HG03460 (cell line): ENCODE measurements at regions not wholly inside any gene's neighbourhood (a gene's known extent, or its start where the extent isn't known, plus 50 kb on each side); places are given as distances from the start of the nearest gene placed in this dataset.
"Not testable (repeated sequence)": the region's sequence is repeated elsewhere in the genome, so short reads cannot be mapped to it uniquely, and the experiment has no call there.

Experiments used
- ATAC-seq: cut with Tn5 transposase; IDR thresholded peaks from one replicate; pipeline ENCODE4 v1.9.1; 2021; ENCODE audit not compliant: unreplicated experiment

DNA sequence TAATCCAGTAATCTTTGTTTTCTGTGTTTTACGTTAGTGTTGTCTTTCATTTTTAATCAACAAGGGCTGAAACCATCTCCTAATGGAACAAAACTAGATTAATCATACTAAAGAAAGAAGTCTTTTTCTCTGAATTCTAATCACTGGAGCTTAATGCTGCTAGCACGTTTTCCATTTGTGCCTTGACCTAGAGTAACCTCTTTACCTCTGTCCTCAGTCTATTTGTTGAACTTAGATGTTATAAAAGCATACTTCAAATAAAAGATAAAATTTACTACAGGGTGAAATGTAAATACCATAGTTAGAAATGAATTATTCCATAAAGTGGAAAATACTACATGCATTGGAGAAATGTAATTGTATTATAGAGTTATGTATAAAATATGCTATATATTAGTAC, 207.1 kb downstream of the NKX6-1 start:
- no peak for ATAC-seq

DNA sequence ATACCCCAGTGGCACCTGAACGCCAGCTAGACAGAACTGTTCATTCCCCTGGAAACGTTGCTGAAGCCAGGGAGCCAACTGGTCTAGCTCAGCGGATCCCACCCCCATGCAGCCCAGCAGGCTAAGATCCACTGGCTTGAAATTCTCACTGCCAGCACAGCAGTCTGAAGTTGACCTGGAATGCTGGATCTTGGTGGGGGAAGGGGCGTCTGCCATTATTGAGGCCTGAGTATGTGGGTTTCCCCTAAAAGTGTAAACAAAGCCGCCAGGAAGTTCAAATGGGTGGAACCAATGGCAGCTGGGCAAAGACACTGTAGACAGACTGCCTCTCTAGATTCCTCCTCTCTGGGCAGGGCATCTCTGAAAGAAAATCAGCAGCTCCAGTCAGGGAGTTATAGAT, 213.0 kb downstream of the NKX6-1 start:
- no peak for ATAC-seq

DNA sequence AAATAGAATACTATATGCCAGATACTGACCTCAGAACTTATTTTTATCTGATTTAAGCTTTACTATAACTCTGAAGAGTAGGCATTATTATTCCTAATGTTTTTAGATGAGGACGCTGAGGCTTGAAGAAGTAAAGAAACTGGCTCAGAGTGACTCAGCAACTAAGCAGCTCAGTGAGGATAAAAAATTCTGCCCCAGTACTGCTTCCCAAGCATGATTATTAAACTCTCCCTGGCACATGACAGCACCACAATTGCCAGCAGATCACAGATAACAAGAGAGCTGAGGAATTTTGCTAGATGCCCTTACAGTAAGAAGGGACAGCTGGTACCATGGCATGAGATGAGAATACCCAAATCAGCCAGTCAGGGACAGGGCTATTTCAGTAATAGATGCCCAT, 219.4 kb downstream of the NKX6-1 start:
- no peak for ATAC-seq

DNA sequence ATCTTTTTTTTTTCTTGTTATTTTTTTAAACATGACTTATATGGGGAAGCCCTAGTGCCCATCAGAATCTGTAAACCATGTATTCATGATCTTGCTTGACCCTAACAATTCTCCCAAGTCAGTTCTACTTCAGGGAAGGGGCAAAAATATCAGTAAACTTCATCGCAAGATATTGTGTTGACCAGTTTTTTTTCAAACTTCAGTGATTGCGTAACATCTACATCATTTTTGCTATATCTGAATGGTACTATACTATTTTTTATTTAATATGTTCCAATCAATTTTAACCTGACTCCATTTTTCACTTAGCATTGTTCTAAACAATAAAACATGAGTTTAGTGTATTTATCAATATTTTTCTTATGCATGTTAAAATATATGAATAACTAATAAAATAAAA, 221.2 kb downstream of the NKX6-1 start:
- ATAC-seq, result no peak

DNA sequence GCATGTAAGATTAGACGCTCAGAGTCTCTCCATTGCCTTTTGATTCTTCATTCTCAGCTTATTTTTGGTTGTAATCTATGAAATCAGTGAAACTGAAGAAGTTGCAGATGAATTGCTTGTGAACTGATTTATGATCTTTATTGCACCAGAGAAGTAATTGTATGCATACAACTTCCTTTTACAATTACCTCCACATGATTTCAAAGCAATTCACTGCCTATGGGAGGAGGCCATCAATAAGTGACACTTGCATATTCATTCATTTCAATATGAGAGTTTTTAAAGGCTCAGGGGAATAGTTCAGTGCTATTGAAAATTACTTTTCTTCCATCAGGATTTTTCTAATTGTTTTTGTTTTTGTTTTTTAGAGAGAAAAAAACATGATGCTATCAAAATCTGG, 222.3 kb downstream of the NKX6-1 start:
- no peak for ATAC-seq

DNA sequence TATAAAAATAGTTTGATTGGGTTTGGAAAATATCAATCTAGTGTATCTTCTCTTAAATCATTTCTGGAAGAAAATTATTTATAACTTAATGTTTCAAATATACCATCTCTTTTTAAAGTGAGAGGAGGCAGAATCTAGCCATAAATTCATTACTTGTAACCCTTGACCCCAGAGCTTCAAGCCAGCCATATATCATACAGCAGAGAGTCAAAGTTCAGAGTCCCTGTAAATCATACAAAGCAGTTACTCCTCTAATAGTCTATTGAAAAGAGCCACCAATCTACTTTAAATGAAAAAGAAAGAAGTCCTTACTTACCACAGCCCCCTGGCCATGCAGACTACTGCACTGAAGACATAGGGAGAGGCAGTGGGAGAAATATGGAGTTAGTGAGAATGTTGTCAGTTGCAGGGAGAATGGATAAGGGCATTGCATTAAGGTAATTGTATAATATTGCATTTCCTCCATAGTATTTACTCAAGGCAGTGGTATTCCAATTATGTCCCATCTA, 229.5 kb downstream of the NKX6-1 start:
- no peak for ATAC-seq

DNA sequence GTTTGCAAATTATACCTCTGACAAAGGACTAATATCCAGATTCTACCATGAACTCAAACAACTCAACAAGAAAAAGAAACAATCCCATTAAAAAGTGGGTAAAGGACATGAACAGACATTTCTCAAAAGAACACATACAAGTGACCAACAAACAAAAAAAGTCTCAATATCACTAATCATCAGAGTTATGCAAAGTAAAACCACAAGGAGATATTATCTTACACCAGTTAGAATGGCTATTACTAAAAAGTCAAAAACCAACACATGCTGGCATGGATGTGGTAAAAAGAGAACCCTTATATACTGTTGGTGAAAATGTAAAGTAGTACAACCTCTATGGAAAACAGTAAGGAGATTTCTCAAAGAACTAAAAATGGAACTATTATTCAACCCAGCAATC, 234.4 kb downstream of the NKX6-1 start:
- no peak for ATAC-seq

DNA sequence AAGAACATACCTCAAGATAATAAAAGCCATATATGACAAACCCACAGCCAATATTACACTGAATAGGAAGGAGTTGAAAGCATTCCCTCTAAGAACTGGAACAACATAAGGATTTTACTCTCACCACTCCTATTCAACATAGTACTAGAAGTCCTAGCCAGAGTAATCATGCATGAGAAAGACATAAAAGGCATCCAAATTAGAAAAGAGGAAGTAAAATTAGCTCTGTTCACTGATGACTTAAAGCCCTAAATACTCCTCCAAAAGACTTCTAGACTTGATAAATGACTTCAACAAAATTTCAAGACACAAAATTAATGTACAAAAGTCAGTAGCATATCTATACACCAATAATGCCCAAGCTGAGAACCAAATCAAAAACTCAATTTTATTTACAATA, 235.7 kb downstream of the NKX6-1 start:
- ATAC-seq, result no peak

DNA sequence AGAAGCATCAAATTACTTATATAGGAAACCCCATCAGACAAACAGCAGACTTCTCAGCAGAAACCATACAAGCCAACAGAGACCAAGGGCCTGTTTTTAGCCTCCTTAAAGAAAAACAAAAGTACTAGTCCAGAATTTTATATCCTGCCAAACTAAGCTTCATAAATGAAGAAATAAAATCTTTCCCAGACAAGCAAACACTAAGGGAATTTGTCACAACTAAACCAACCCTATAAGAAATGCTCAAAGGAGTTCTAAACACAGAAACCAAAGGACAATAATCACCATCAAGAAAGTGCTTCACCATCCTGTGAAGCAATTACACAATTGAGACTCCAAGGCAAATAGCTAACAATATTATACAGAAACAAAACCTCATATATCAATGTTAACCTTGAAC, 238.6 kb downstream of the NKX6-1 start:
- no peak for ATAC-seq

DNA sequence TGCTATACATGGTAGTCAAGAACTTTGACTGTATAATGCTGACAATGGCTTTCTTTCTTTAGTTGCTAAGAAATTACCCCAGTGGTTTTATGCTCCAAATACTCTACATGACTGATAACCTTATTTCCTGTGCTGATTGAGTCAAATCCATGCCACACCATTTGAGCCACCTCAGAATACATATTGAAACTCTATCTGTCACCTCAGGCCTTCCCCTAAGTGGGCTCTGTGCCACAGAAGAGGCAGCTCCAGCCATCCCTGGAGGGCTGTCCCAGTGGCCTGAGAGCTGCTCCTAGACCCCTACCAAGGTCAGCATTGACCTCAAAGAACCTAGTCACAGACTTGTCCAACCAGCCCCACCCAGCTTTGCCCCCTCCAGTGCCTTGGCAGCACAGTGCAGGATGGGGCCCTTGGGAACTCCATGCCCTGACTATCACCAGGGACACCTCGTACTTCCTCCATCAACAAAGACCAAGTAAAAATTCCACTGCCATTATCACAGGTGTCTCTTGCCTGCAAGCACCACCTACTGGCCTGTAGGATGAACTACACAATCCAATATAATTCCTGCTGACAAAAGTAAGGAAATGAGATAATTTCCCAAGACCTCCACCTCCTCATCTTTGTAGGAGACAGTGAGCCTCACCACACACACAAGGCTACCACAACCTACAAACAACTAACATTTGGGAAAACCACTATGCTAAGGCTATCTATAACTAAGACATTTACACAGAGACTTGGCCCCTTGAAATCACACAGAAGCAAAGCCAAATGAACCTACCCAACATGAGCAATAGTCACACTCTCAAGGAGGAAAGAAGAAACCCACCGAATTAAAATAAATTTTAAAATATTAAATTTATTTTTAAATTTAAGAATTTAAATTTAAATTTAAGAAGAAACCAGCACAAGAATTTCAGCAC, 239.9 kb downstream of the NKX6-1 start:
- peak; percentile 93 for ATAC-seq

DNA sequence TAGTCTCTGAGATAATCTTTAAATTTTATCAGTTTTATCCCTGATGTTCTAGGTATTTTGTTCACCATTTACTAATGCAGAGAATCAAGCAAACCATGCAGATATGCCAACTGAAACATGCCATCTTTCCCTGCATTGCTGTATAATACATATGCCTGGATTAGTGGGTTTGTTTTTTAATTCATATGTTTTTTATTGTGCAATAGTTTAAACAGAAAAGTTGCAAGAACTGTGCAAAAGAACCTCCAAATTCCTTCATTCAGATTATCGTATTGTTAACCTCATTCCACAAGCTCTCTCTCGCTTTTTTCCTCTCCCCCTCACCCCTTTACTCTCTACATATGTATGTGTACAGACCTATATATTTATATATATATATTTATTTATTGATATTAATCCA, 244.6 kb downstream of the NKX6-1 start:
- no peak for ATAC-seq

DNA sequence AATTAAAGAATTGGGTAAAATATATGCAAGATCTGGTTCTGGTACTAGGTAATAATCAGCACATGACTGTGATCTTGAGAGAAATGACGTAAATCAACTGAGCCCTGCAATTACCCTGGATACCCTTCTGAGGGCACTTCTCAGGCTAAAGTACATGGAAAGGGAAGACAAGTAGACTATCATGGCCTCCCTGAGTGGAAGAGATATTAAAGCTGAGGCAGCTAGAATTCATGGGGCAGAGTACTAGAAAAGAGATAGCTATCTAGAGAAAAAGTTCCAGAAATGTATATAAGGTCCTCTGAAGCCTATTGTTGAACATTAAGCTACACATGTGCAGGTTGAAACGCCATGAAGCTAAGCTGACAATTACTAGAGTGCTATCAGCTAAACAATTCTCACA, 249.6 kb downstream of the NKX6-1 start:
- ATAC-seq, result no peak

DNA sequence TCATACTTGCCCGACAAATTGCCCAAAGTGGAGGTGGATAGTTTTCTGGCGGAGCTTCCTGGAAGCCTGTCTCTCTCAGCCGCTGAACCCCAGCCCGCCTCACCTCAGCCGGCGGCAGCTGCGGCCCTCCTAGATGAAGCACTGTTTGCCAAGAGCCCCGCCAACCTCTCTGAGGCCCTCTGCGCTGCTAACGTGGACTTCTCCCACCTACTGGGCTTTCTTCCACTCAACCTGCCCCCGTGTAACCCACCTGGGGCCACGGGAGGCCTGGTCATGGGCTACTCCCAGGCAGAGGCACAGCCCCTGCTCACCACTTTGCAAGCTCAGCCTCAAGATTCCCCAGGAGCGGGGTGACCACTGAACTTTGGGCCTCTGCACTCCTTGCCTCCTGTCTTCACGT, 254.1 kb downstream of the NKX6-1 start:
- ATAC-seq, result not testable (repeated sequence)

DNA sequence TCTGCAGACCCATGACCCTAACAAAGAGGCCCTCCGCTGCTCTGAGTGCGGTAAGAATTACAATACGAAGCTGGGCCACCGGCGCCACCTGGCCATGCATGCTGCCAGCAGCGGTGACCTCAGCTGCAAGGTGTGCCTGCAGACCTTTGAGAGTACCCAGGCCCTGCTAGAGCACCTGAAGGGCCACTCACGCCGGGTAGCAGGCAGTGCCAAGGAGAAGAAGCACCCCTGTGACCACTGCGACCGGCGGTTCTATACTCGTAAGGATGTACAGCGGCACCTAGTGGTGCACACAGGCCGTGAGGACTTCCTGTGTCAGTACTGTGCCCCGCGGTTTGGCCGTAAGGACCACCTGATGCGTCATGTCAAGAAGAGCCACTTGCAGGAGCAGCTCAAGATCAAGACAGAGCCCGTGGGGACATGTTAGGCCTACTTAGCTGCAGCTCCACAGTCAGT, 254.7 kb downstream of the NKX6-1 start:
- ATAC-seq, result not testable (repeated sequence)

DNA sequence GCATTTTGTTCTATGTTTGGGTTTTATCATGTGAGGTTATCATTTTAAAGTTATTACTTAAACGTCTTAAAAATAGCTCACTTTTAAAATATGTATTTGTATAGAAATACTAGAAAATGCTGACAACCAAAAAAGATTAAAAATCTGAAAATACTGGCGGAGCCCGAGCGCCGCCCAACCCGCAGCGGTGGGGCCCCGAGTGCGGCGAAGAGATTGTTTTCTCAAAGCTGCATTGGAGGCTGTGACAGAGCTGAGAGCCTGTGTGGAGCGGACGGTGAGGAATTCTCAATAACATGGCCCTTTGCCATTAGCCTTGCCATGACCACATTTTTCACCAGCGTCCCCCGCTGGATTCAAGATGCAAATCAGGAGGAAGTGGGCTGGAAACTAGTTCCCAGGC, 255.4 kb downstream of the NKX6-1 start:
- no peak for ATAC-seq

DNA sequence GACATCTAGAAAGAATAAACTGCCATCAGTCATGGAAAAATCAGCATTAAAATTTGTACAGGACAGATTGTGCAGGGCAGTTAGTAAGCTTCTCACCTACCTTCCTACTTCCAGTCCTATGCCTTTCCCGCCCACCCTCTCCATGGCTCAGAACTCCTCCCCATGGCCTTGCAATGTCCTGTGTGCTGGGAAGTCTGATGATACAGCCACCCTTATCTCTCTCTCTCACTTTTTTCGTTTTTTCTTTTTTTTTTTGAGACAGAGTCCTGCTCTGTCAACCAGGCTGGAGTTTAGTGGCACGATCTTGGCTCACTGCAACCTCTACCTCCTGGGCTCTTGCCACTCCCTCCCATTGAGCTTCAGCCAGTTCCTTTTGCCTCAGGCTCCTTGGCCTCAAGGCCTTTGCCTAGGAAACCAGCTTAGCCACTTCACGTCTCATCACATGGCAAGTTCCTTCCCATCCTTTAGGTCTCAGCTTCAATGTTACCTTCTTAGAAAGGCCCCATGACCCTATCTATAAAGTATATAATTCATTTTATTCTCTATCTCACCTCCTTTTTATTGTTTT, 259.7 kb downstream of the NKX6-1 start:
- ATAC-seq, result no peak

DNA sequence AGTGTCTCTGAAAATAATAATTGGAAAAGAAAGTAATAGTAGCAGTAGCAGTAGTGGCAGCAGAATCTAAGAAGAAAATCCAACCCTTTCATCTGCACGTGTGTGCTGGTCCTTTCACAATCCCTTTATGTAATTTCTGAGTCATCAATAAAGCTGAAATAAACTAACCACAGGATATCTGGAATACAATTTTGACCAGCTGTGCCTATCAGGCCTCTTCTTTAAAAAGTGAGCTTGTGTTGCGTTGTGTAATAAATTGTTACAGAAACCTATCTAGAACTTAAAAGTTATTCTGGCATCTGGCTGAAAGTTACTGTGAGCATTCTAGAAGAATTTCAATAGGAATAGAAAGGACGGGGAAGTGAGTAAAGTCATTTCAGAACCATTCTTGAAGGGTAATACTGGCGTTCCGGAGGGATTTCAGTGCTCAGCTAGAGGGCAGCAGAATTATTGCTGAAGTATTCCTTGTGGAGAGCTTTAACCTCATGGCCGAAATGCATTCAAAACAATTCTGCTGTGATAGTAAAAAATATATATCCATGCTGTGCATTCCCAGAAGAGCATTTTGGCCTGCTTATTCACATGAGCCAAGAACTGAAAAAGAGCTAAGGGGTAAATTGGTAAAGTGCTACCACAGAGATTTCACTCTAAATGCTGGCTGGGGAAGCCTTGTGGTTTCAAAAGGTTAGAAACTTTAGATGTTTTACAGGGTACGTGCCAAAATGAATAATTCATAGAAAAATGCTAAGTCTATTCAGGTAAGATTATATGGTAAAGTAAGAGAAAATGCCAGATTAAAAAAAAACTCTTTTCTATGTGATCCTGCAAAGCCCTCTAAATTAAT, 260.6 kb downstream of the NKX6-1 start:
- ATAC-seq, result no peak

DNA sequence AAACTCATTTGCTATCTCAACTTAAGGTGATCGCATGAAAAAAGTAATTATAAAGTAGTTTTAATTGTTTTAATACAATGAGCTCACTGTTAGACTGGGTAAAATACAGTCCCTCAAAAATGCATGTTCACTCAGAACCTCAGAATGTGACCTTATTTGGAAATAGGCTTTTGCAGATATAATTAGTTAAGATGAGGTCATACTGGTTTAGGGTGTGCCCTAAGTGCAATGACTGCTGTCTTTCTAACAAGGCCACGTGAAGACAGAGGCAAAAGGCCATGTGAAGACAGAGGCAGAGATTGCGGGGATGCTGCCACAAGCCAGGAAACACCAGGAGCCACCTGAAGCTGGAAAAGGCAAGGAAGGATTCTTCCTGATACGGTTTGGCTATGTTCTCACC, 262.1 kb downstream of the NKX6-1 start:
- ATAC-seq, result no peak

DNA sequence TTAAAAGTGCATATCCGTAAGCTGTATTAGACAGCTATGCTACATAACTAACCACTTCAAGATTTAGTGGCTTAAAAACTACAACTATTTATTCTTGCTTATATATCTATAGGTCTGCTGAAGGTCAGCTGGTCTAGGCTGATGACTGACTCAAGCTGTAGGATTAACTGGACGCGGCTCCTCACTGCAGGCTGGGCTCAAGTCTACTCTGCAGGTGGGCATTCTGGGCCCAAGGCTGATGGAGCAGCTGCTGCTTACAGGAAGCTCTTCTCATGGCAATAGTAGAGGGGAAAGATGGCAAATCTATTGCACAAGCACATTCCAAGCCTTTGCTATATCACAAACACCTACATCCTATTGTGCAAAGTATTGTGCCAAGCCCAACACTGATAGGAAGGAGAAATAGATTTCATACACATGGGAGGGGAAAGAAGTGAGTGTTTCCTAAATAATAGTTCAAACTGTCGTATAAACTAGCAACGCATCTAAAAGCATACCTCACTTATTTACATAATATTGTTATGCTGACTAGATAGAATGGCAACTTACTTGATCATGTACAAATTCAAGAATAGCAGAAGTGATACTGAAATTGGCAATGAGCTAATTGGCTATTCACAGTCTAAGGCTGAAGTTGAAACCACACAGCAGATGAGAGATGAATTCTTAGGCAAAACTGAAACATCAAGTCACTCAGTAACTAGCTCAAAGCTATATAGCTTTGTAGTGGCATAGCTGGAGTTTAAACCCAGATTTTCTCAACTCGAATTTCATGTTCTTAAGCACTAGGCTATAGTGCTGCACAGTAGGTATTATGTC, 263.8 kb downstream of the NKX6-1 start:
- peak; percentile 99 for ATAC-seq

DNA sequence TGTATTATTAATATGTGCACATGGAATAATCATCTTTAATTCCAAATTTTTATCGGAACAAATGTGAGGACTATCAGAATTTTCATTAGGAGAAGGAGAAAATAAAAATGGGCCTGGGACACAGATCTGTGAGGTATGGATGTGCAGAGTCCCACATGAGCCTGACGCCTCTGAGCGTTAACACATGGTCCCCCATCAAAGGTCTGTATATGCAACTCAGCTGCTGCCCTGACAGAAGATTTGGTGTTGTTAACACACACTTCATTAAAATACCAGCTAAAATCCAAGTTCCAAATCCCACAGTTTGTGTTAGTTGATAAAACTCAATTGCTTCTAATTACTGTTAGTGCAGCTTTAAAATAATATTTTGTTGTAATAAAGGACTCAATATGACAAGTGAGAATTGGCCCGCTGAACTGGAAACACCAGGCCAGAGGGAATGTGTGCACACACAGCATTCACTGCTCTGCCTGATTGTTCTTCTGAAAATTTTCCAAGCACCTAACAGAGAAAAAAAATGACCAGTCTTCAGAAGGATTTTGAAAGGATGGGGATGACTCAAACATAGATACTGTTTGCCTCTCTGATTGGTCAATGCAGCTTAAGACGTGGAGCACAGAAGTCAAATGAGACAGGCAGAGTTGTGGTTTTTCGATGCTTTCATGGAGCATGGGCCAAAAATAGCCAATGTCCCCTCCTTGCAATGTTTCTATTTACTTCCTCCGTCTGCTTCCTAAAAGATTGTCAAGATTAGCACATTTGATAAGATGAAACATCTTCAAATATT, 266.6 kb downstream of the NKX6-1 start:
- ATAC-seq, result no peak
